DND-41 (cell line): ENCODE measurements at regions not wholly inside any gene's neighbourhood (a gene's known extent, or its start where the extent isn't known, plus 50 kb on each side); places are given as distances from the start of the nearest gene placed in this dataset.

Experiments
- CTCF ChIP-seq: IDR thresholded peaks from 2 replicates; pipeline ENCODE4 v1.5.1; 2012; ENCODE audit warnings: borderline replicate concordance, low read length, moderate library complexity, mild to moderate bottlenecking; ENCODE audit not compliant: poor library complexity, severe bottlenecking; ENCODE audit errors: extremely low read depth
- EZH2 ChIP-seq: IDR thresholded peaks from 3 replicates; pipeline ENCODE4 v1.6.1; 2012; ENCODE audit warnings: borderline replicate concordance, low read depth, mild to moderate bottlenecking, moderate library complexity, low read length, inconsistent platforms; ENCODE audit not compliant: severe bottlenecking

GRCh38 chr12:65607401-65607841 lies 216.9 kb upstream of the HMGA2 start:
- no peak for TF ChIP-seq EZH2
- TF ChIP-seq CTCF = no peak
